ENCODE measurements at regions not wholly inside any gene's neighbourhood (a gene's known extent, or its start where the extent isn't known, plus 50 kb on each side); places are given as distances from the start of the nearest gene placed in this dataset.
A peak's percentile ranks its signal among the peaks of the same experiment; 100 is the strongest.

DNA sequence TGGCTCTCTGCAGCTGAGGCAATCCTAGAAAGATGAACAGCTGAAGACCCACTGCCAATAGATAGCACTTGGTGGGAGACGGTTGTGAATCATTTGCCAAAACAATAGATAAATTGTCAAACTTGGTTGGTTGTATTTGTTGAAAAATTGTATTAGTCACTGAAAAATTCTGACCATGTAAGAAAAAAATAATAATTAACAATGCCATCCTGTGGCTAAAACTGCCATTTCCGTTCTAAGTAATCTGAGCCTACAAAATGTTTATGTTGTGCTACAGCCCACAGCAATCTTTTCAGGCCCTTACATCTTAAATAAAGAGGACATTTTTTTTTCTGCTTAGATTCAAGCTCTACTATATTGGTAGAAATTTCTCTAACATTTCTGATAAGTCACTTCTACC lies 103.2 kb upstream of the ANO3 start:
- TF ChIP-seq EZH2 (IDR thresholded peaks at IDR 0.05; ENCODE audit: low read length): no peak
- H3K9ac ChIP-seq (ENCODE audit: control insufficient read depth, extremely low read depth, insufficient read depth, low read length): no peak overlapping the region
- H3K4me2 ChIP-seq (ENCODE audit: control insufficient read depth, extremely low read depth, insufficient read depth, low read depth, low read length): peak overlapping the region; percentile 30
- H2AFZ ChIP-seq (ENCODE audit: control insufficient read depth, low read length): no peak overlapping the region
- H3K27ac ChIP-seq (ENCODE audit: control insufficient read depth, insufficient read depth, low read length): peak overlapping the region; percentile 32
- H4K20me1 ChIP-seq (ENCODE audit: control insufficient read depth, extremely low read depth, insufficient read depth, low read length): no peaks in the 10 kb centered on the region
- DNase-seq (ENCODE audit: low read depth, low spot score) (no peak), FAIRE-seq (no peak)
- dilution Hi-C loops (cut with MboI; ENCODE audit: extremely low pct_ligation_motif_present, low sequenced_read_pairs): no loop called here
- H3K27me3 ChIP-seq (ENCODE audit: control insufficient read depth, extremely low read depth, insufficient read depth, low read length): no peaks in the 10 kb centered on the region
- H3K79me2 ChIP-seq (ENCODE audit: control insufficient read depth, insufficient read depth, low read length): no peaks in the 10 kb centered on the region
- no peaks in the 10 kb centered on the region for H3K36me3 ChIP-seq (ENCODE audit: control insufficient read depth in 2 of 2, extremely low read depth in 1 of 2, insufficient read depth in 2 of 2, low read length in 2 of 2)
- no peaks in the 10 kb centered on the region for H3K9me3 ChIP-seq (ENCODE audit: control insufficient read depth, low read depth, low read length)
- no peaks in the 10 kb centered on the region for H3K9me1 ChIP-seq (ENCODE audit: control insufficient read depth, extremely low read depth, insufficient read depth, low read length)
- H3K4me3 ChIP-seq (ENCODE audit: control insufficient read depth in 2 of 3, extremely low read depth in 1 of 3, insufficient read depth in 2 of 3, low read depth in 1 of 3, low read length in 3 of 3): no peak overlapping the region
- peaks cover 45% of the 10 kb centered on the region for H3K4me1 ChIP-seq (ENCODE audit: control insufficient read depth, extremely low read depth, insufficient read depth, low read length)

DNA sequence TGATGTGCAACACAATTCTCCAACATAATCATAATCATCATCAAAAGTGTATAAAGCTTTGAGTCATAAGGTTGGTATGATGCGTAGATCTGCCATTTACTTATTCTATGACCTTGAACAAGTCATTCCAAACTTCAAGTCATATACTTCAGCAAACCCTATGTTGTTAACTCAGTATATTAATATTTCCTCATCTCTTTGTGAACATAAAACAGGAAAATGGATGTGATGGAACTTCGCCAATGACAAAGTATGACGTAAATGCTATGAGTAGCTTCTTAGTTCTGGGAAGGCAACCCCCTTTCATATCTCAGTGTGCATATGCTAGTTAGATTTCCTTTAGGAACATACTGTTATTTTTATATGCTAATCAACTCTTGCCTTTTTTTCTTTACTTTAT lies 102.7 kb upstream of the ANO3 start:
- no peaks in the 10 kb centered on the region for H3K9me1 ChIP-seq (ENCODE audit: control insufficient read depth, extremely low read depth, insufficient read depth, low read length)
- H3K9ac ChIP-seq (ENCODE audit: control insufficient read depth, extremely low read depth, insufficient read depth, low read length): no peak overlapping the region
- TF ChIP-seq EZH2 (IDR thresholded peaks at IDR 0.05; ENCODE audit: low read length): no peak
- TF ChIP-seq, protein P1, sequence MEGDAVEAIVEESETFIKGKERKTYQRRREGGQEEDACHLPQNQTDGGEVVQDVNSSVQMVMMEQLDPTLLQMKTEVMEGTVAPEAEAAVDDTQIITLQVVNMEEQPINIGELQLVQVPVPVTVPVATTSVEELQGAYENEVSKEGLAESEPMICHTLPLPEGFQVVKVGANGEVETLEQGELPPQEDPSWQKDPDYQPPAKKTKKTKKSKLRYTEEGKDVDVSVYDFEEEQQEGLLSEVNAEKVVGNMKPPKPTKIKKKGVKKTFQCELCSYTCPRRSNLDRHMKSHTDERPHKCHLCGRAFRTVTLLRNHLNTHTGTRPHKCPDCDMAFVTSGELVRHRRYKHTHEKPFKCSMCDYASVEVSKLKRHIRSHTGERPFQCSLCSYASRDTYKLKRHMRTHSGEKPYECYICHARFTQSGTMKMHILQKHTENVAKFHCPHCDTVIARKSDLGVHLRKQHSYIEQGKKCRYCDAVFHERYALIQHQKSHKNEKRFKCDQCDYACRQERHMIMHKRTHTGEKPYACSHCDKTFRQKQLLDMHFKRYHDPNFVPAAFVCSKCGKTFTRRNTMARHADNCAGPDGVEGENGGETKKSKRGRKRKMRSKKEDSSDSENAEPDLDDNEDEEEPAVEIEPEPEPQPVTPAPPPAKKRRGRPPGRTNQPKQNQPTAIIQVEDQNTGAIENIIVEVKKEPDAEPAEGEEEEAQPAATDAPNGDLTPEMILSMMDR (optimal IDR thresholded peaks at IDR 0.05 in 1 of 3, IDR thresholded peaks at IDR 0.05 in 1 of 3, conservative IDR thresholded peaks at IDR 0.05 in 1 of 3; ENCODE audit: extremely low read depth in 1 of 3, insufficient read depth in 2 of 3, low read length in 3 of 3): no peak
- H3K27me3 ChIP-seq (ENCODE audit: control insufficient read depth, extremely low read depth, insufficient read depth, low read length): no peaks in the 10 kb centered on the region
- no peaks in the 10 kb centered on the region for H4K20me1 ChIP-seq (ENCODE audit: control insufficient read depth, extremely low read depth, insufficient read depth, low read length)
- DNase-seq (ENCODE audit: low read depth, low spot score): peak; percentile 30
- H3K36me3 ChIP-seq (ENCODE audit: control insufficient read depth in 2 of 2, extremely low read depth in 1 of 2, insufficient read depth in 2 of 2, low read length in 2 of 2): no peaks in the 10 kb centered on the region
- peak overlapping the region; percentile 54 for H3K27ac ChIP-seq (ENCODE audit: control insufficient read depth, insufficient read depth, low read length)
- peaks cover 47% of the 10 kb centered on the region for H3K4me1 ChIP-seq (ENCODE audit: control insufficient read depth, extremely low read depth, insufficient read depth, low read length)
- no peaks in the 10 kb centered on the region for H3K79me2 ChIP-seq (ENCODE audit: control insufficient read depth, insufficient read depth, low read length)
- FAIRE-seq: peak; percentile 51
- H3K4me2 ChIP-seq (ENCODE audit: control insufficient read depth, extremely low read depth, insufficient read depth, low read depth, low read length): peak overlapping the region; percentile 9
- dilution Hi-C loops (cut with MboI; ENCODE audit: extremely low pct_ligation_motif_present, low sequenced_read_pairs): no loop called here
- no peak overlapping the region for H3K4me3 ChIP-seq (ENCODE audit: control insufficient read depth in 2 of 3, extremely low read depth in 1 of 3, insufficient read depth in 2 of 3, low read depth in 1 of 3, low read length in 3 of 3)
- H2AFZ ChIP-seq (ENCODE audit: control insufficient read depth, low read length): no peak overlapping the region
- H3K9me3 ChIP-seq (ENCODE audit: control insufficient read depth, low read depth, low read length): no peaks in the 10 kb centered on the region

DNA sequence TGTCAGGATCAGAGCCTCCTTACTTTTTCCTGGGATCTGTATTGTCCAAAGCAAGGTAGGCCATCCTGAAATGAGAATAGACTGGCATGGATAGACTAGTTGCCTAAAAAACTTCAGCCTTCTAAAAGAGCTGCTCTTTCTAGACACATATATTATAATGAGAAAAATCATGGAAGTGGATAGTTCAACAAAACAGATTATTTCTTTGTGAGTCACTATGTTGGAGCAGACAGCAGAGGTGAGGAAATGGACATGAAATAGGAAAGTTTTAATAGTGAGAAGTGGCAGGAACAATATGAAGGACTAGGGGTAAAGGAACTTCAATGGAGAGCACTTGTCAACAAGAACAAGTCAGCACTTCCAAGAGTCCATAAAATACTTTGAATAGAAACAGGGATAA lies 101.9 kb upstream of the ANO3 start:
- H2AFZ ChIP-seq (ENCODE audit: control insufficient read depth, low read length): no peak overlapping the region
- no peak for DNase-seq (ENCODE audit: low read depth, low spot score)
- no peaks in the 10 kb centered on the region for H3K36me3 ChIP-seq (ENCODE audit: control insufficient read depth in 2 of 2, extremely low read depth in 1 of 2, insufficient read depth in 2 of 2, low read length in 2 of 2)
- H3K79me2 ChIP-seq (ENCODE audit: control insufficient read depth, insufficient read depth, low read length): no peaks in the 10 kb centered on the region
- no peaks in the 10 kb centered on the region for H3K27me3 ChIP-seq (ENCODE audit: control insufficient read depth, extremely low read depth, insufficient read depth, low read length)
- H3K9me3 ChIP-seq (ENCODE audit: control insufficient read depth, low read depth, low read length): no peaks in the 10 kb centered on the region
- H4K20me1 ChIP-seq (ENCODE audit: control insufficient read depth, extremely low read depth, insufficient read depth, low read length): no peaks in the 10 kb centered on the region
- no peak overlapping the region for H3K4me2 ChIP-seq (ENCODE audit: control insufficient read depth, extremely low read depth, insufficient read depth, low read depth, low read length)
- peak overlapping the region; percentile 54 for H3K27ac ChIP-seq (ENCODE audit: control insufficient read depth, insufficient read depth, low read length)
- no peaks in the 10 kb centered on the region for H3K9me1 ChIP-seq (ENCODE audit: control insufficient read depth, extremely low read depth, insufficient read depth, low read length)
- no peak for TF ChIP-seq EZH2 (IDR thresholded peaks at IDR 0.05; ENCODE audit: low read length)
- TF ChIP-seq, protein P1 (optimal IDR thresholded peaks at IDR 0.05 in 1 of 3, IDR thresholded peaks at IDR 0.05 in 1 of 3, conservative IDR thresholded peaks at IDR 0.05 in 1 of 3; ENCODE audit: extremely low read depth in 1 of 3, insufficient read depth in 2 of 3, low read length in 3 of 3): no peak
- no peak overlapping the region for H3K9ac ChIP-seq (ENCODE audit: control insufficient read depth, extremely low read depth, insufficient read depth, low read length)
- dilution Hi-C loops (cut with MboI; ENCODE audit: extremely low pct_ligation_motif_present, low sequenced_read_pairs): no loop called here
- no peak overlapping the region for H3K4me3 ChIP-seq (ENCODE audit: control insufficient read depth in 2 of 3, extremely low read depth in 1 of 3, insufficient read depth in 2 of 3, low read depth in 1 of 3, low read length in 3 of 3)
- peaks cover 53% of the 10 kb centered on the region for H3K4me1 ChIP-seq (ENCODE audit: control insufficient read depth, extremely low read depth, insufficient read depth, low read length)
- FAIRE-seq: no peak

Data from keratinocyte (primary cell).